ENCODE measurements at regions not wholly inside any gene's neighbourhood (a gene's known extent, or its start where the extent isn't known, plus 50 kb on each side); places are given as distances from the start of the nearest gene placed in this dataset.

DNA sequence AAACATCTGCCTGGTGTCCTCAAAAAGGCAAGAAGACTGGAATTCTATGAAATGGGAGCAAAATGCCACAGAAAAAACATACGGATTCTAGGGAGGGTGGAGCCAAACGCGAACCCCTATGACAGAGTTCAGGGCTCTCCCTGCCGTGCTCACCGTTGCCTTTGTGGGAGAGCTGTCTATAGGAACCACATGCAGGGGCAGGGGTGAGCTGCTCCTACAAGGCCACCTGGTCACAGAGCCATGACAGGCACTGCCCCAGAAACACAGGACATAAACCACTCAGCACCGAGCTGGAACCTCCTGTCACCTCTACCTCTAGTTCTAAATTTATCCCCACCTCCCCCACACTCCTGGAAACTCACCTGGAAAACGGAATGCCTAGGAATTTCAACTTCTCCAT lies 155.1 kb upstream of the ZNF32 start:
- H3K27me3 Mint-ChIP-seq, result peaks cover 13% of the 10 kb centered on the region
- H3K4me1 Mint-ChIP-seq, result no peaks in the 10 kb centered on the region
- no peaks in the 10 kb centered on the region for H3K36me3 Mint-ChIP-seq
- no peak for ATAC-seq
- no peak overlapping the region for H3K4me3 Mint-ChIP-seq
- H3K27ac Mint-ChIP-seq, result no peak overlapping the region
- H3K9me3 Mint-ChIP-seq, result peaks cover 3% of the 10 kb centered on the region

GRCh38 chr10:43802988-43803696 lies 154.5 kb upstream of the ZNF32 start:
- ATAC-seq, result no peak
- no peaks in the 10 kb centered on the region for H3K4me1 Mint-ChIP-seq

DNA sequence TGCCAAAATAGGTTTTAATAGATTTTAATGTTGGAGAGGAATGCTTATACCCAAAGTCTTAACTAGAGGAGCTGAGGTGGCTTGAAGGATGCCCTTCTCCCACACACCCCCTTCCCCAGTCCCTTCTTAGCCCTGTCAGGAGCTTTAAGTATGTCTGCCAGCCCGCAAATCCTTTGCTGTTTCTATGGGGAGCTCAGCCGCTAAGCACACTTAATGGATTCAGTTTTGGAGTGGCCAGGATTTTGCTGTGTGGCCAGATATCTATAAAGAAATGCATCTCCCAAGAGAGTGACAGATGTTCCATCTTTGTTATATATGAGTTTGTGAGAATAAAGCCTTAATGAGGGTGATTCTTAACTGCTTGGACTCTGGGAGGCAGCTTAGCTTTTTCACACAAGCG lies 152.9 kb upstream of the ZNF32 start:
- Mint-ChIP-seq H3K9me3 (peaks cover 3% of the 10 kb centered on the region), H3K27ac (no peak overlapping the region), H3K4me3 (no peak overlapping the region), H3K36me3 (no peaks in the 10 kb centered on the region), H3K27me3 (peaks cover 17% of the 10 kb centered on the region), H3K4me1 (no peaks in the 10 kb centered on the region)
- ATAC-seq, result no peak

More at GRCh38 chr10:43802988-43803696, 154.5 kb upstream of the ZNF32 start:
- Mint-ChIP-seq H3K4me3 (no peak overlapping the region), H3K9me3 (peaks cover 3% of the 10 kb centered on the region), H3K27ac (no peak overlapping the region), H3K36me3 (no peaks in the 10 kb centered on the region), H3K27me3 (peaks cover 17% of the 10 kb centered on the region)

GRCh38 chr10:43801140-43801539 lies 152.5 kb upstream of the ZNF32 start:
- H3K36me3 Mint-ChIP-seq, result no peaks in the 10 kb centered on the region
- no peaks in the 10 kb centered on the region for H3K4me1 Mint-ChIP-seq
- H3K9me3 Mint-ChIP-seq, result peaks cover 3% of the 10 kb centered on the region
- H3K4me3 Mint-ChIP-seq, result no peak overlapping the region
- no peak overlapping the region for H3K27ac Mint-ChIP-seq
- ATAC-seq, result no peak
- peaks cover 17% of the 10 kb centered on the region for H3K27me3 Mint-ChIP-seq

- Mint-ChIP-seq H3K27ac (no peak overlapping the region), H3K4me1 (no peaks in the 10 kb centered on the region), H3K4me3 (no peak overlapping the region), H3K36me3 (no peaks in the 10 kb centered on the region), H3K27me3 (peaks cover 17% of the 10 kb centered on the region), H3K9me3 (peaks cover 3% of the 10 kb centered on the region)
- ATAC-seq, result no peak
Observed at GRCh38 chr10:43796781-43797180, 148.1 kb upstream of the ZNF32 start.

DNA sequence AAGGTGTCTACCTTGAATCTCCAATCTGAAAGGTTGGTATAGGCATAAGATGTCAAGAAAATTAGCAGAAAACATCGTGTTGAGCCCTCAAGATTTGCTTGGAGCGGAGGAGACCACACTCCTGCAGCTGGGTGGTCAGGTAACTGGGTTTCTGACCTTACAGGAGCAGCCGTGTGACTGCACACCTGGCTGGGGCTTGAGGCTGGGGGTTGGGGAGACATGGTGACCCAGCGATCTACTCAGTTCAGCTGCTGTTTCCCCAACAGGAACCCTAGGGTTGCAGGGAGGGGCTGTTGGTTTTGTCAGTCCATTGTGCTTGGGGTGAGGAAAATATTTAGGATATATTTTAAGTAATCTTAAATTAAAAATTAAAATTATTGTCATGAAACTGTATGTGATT lies 147.0 kb upstream of the ZNF32 start:
- Mint-ChIP-seq H3K4me3 (no peak overlapping the region), H3K36me3 (no peaks in the 10 kb centered on the region), H3K27me3 (peaks cover 17% of the 10 kb centered on the region), H3K27ac (no peak overlapping the region), H3K4me1 (no peaks in the 10 kb centered on the region), H3K9me3 (peaks cover 3% of the 10 kb centered on the region)
- ATAC-seq, result no peak

DNA sequence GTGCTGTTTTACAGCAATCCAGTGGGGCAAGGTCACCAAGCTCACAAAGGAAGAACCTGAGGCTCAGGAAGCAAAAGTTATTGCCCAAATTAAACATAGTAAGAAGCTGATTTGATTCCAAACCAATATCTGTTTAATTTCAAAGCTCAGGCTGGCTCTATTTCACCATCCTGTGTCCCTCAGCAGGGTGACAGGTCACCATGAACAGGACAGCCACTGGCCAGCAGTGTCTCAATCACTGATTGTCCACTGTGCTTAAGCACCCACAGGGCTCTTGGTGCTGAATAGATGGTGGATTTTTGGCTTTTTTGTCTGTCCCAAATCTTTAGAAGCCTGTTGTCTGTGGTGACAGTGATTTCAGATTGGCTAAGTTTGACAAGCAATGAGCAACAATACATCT lies 146.4 kb upstream of the ZNF32 start:
- H3K4me1 Mint-ChIP-seq, result no peaks in the 10 kb centered on the region
- H3K27me3 Mint-ChIP-seq, result peaks cover 17% of the 10 kb centered on the region
- peaks cover 3% of the 10 kb centered on the region for H3K9me3 Mint-ChIP-seq
- H3K36me3 Mint-ChIP-seq, result no peaks in the 10 kb centered on the region
- H3K4me3 Mint-ChIP-seq, result no peak overlapping the region
- H3K27ac Mint-ChIP-seq, result no peak overlapping the region
- ATAC-seq, result no peak

DNA sequence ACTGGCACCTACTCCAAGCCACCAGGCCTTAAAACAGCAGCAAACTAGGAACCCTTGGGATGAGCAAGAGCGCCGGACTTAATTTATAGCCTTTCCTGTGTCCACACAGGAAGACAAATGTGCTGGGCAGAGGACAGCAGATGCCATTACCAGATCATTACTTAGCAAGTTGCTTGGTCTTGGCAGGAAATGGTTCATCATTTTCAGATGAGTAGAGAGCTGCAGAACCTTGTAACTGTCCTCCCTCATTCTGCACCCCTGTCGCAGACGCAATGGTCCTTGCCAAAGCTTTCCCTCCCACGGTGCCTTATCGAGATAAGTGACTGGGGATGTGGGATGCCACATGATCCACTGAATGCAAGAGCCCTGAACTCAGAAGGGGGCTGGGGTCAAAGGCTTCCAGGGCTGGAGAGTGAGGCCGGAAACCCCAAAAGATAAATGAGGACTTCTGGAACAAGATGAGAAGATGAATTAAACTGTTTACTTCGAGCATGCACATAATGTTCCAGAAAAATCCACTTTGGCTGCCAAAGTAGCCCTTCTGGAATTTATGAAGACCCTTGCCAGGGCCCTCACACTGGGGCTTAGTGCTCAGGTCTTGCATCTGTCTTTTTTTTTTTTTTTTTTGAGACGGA lies 145.6 kb upstream of the ZNF32 start:
- Mint-ChIP-seq H3K27me3 (peaks cover 10% of the 10 kb centered on the region), H3K9me3 (no peaks in the 10 kb centered on the region), H3K27ac (no peak overlapping the region), H3K4me3 (no peak overlapping the region), H3K36me3 (no peaks in the 10 kb centered on the region), H3K4me1 (no peaks in the 10 kb centered on the region)
- no peak for ATAC-seq

DNA sequence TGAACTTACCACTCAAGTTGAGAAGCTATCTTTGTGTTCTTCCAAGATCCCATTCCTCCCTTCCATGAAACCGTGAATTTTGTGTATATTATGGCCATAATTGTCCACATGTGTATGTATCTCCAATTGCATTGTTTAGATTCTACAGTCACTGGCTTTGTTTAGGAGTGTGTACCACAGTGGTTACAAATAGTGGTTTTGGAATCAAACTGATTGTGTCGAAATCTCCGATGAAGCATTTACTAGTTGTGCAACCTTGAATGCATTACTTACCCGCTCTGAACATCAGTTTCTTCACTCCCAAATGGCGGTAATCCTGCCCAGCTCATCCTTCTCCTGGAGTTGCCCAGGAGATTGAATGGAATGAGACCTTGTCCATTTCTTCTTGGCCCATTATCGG lies 145.0 kb upstream of the ZNF32 start:
- no peak for ATAC-seq

DNA sequence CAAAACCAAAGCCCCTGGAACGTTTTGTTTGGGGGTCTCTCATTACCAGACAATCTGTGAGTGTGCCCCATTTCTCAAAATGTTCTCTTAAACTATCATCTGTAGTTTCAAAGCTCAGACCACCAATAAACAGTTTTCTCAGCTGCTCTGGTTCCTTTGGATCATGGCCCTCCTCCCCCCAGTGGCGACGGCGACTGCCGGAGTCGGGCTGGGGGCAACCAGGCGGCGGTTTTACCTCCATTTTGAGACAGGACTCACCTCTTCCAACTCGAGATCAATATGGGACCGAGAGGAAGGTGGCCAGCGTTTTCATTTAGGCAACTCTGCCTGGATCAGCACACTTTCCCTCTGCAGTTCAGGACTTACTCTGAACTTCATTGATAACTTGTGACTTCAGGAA lies 141.5 kb upstream of the ZNF32 start:
- Mint-ChIP-seq H3K27me3 (no peaks in the 10 kb centered on the region), H3K27ac (no peak overlapping the region), H3K4me1 (no peaks in the 10 kb centered on the region), H3K36me3 (no peaks in the 10 kb centered on the region), H3K9me3 (no peaks in the 10 kb centered on the region), H3K4me3 (no peak overlapping the region)
- ATAC-seq, result no peak

More for the DNA sequence above, 145.0 kb upstream of the ZNF32 start:
- H3K9me3 Mint-ChIP-seq, result no peaks in the 10 kb centered on the region
- H3K27ac Mint-ChIP-seq, result no peak overlapping the region
- no peaks in the 10 kb centered on the region for H3K36me3 Mint-ChIP-seq
- no peaks in the 10 kb centered on the region for H3K4me1 Mint-ChIP-seq
- no peak overlapping the region for H3K4me3 Mint-ChIP-seq
- H3K27me3 Mint-ChIP-seq, result peaks cover 4% of the 10 kb centered on the region

DNA sequence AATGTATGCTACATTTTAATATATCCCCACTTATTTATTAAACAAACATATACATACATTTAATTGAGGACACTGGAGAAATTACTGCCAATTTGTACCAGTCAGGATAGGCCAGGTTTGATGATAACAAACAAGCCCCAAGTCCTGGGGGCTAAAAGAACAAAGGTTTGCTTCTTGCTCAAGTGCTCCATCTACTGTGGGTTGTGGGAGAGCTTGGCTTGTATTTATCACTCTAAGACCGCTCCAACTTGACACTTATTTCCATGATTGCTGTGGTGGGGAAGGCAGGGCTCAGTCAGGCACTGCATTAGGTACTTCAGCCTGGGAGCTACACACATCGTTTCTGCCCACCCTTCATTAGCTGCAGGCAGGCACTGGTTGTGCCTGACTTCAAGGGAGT lies 136.6 kb upstream of the ZNF32 start:
- Mint-ChIP-seq H3K27ac (no peak overlapping the region), H3K36me3 (no peaks in the 10 kb centered on the region), H3K9me3 (no peaks in the 10 kb centered on the region), H3K4me1 (no peaks in the 10 kb centered on the region), H3K27me3 (no peaks in the 10 kb centered on the region), H3K4me3 (no peak overlapping the region)
- no peak for ATAC-seq

DNA sequence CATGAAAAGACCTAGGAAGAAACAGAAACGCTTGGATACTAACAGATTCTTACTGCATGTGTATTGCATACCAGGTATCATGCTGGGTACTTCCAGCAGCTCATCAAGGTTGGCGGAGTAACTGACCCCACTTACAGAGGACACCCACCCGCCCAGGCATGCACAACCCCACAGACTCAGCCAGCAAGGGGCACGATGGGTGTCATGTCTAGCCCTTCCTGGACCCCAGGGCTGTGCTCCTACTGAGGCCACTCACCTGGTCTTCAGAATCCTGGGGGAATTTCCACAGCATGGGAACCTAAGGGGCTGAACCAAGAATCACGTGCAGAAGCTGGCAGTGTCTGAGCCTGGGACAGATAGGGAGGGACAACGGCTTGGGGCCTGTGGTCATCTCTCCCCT lies 134.1 kb upstream of the ZNF32 start:
- Mint-ChIP-seq H3K27ac (no peak overlapping the region), H3K27me3 (no peaks in the 10 kb centered on the region), H3K36me3 (no peaks in the 10 kb centered on the region), H3K9me3 (no peaks in the 10 kb centered on the region), H3K4me1 (no peaks in the 10 kb centered on the region), H3K4me3 (no peak overlapping the region)
- no peak for ATAC-seq

DNA sequence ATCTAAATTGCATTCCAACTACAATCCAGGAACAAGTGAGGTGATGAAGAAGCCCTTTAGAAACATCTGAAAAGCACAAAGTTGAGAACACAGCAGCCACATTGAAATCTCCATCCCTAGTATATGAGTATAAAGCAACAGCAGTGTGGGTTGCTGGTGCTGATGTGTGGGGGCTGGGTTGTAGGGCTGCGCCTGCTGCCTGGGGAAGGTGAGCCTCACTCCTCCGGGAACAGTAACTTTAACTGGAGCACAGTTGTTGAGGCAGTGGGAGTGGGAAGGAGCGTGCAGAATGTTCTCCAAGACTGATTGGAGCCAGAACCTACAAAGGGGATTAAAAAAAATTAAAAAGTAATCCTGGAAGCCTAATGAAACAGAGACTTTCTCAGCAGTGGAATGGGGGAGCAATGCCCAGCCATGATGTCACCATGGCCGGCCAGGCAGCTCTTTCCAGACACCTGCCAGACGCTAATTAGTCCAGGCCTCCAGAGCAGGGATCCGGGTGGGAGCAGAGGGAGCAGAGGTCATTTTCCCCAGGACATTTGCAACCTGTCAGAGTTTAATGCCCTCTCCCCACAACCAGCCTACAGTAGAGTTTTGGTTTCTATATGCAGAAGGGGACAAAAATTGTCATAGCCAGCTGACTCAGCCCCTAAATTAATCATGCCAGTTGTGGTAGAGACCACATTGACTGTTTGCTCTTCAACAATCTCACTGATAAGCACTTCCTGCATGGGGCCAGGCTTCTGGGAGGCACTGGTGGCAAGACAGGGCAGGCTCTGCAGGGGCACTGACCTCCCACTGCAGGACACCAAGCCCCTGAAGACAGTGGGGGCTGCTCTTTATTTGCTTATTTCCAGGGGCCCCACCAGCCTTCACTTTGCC lies 133.0 kb upstream of the ZNF32 start:
- Mint-ChIP-seq H3K36me3 (no peaks in the 10 kb centered on the region), H3K4me3 (no peak overlapping the region), H3K9me3 (no peaks in the 10 kb centered on the region), H3K27ac (no peak overlapping the region), H3K4me1 (no peaks in the 10 kb centered on the region), H3K27me3 (peaks cover 9% of the 10 kb centered on the region)
- no peak for ATAC-seq

GRCh38 chr10:43778571-43778970 lies 129.9 kb upstream of the ZNF32 start:
- H3K27ac Mint-ChIP-seq, result no peak overlapping the region
- ATAC-seq, result no peak
- H3K4me1 Mint-ChIP-seq, result no peaks in the 10 kb centered on the region
- no peaks in the 10 kb centered on the region for H3K9me3 Mint-ChIP-seq
- H3K27me3 Mint-ChIP-seq, result peaks cover 21% of the 10 kb centered on the region
- H3K4me3 Mint-ChIP-seq, result no peak overlapping the region
- H3K36me3 Mint-ChIP-seq, result no peaks in the 10 kb centered on the region

DNA sequence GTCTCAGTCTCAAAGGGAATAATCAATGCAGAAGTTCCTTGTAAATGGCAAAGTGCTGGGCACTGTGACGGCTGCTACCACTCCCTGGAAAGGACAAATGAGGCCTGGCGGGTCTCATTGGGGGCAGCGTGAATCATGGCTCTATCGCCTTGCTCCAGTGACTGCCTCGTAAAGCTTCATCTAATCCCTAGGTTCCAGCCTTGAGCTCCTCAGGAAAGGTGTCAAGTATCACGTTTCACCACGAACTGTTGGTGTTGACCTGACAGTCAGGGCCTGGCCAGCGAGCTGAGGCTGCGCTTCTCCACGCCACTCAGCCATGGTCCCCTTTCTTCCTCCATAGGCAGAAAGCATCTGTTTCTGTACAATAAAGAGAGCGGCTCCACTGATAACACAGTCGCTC lies 126.7 kb upstream of the ZNF32 start:
- ATAC-seq, result peak; percentile 29
- peaks cover 21% of the 10 kb centered on the region for H3K27me3 Mint-ChIP-seq
- no peak overlapping the region for H3K27ac Mint-ChIP-seq
- no peak overlapping the region for H3K4me3 Mint-ChIP-seq
- no peaks in the 10 kb centered on the region for H3K36me3 Mint-ChIP-seq
- no peaks in the 10 kb centered on the region for H3K4me1 Mint-ChIP-seq
- peaks cover 2% of the 10 kb centered on the region for H3K9me3 Mint-ChIP-seq
